ENCODE measurements at regions not wholly inside any gene's neighbourhood (a gene's known extent, or its start where the extent isn't known, plus 50 kb on each side); places are given as distances from the start of the nearest gene placed in this dataset.

DNA sequence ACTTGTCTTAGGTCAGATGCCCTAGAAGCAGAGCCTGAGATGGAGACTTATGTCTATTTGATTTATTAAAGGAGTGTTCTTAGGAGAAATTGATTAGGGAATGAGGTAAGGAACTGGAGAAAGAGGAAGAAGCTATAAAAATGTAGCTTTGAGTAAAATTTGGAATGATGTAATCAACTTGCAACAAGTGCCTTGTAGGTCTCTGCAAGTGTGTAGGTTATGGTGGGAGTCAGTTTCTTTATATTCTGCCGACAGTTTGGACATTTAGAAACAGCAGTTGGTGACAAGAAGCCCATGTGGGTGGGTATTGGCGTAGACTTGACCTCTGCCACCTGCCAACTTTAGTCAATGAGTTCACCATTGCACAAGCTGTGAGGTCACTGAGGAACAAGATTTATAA is 986.5 kb downstream of the CDH18 start:
- H2BK5ac ChIP-seq (ENCODE audit: low read depth, low read length, poor library complexity, severe bottlenecking), result no peak overlapping the region
- no peaks in the 10 kb centered on the region for H3K79me1 ChIP-seq (ENCODE audit: low read depth in 1 of 2, low read length in 2 of 2)
- H2BK120ac ChIP-seq (ENCODE audit: low read depth, low read length), result no peak overlapping the region
- TF ChIP-seq CEBPB (IDR thresholded peaks at IDR 0.05; ENCODE audit: low read depth, low read length), result no peak
- no peak for TF ChIP-seq RFX5 (IDR thresholded peaks at IDR 0.05; ENCODE audit: low read depth, low read length)
- no peak for TF ChIP-seq SMC3 (IDR thresholded peaks at IDR 0.05; ENCODE audit: low read depth, low read length)
- TF ChIP-seq, protein P1, sequence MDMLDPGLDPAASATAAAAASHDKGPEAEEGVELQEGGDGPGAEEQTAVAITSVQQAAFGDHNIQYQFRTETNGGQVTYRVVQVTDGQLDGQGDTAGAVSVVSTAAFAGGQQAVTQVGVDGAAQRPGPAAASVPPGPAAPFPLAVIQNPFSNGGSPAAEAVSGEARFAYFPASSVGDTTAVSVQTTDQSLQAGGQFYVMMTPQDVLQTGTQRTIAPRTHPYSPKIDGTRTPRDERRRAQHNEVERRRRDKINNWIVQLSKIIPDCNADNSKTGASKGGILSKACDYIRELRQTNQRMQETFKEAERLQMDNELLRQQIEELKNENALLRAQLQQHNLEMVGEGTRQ (IDR thresholded peaks at IDR 0.05; ENCODE audit: low read depth, low read length), result no peak
- no peak for TF ChIP-seq MXI1 (IDR thresholded peaks at IDR 0.05; ENCODE audit: borderline replicate concordance, low read depth, low read length)
- no peak for TF ChIP-seq RAD21 (IDR thresholded peaks at IDR 0.05; ENCODE audit: low read length)
- no peak for TF ChIP-seq MAFK (IDR thresholded peaks at IDR 0.05; ENCODE audit: low read depth, low read length)
- TF ChIP-seq CHD1 (IDR thresholded peaks at IDR 0.05; ENCODE audit: low read depth, low read length), result no peak
- ATAC-seq (ENCODE audit: low read depth), result no peak
- WGBS, 2 experiments (ENCODE audit: extremely low coverage in 2 of 2, insufficient read length in 1 of 2), result no CpG with 5 or more reads among the region's 2 CpGs
- H2AK9ac ChIP-seq (replicated peaks; ENCODE audit: low read depth, low read length, poor library complexity), result no peak overlapping the region
- DNase-seq, result no peak
- H4K8ac ChIP-seq (ENCODE audit: low read depth in 2 of 2, low read length in 2 of 2), result no peak overlapping the region
- dilution Hi-C loops (cut with HindIII; ENCODE audit: low sequenced_read_pairs, unreplicated experiment), result no loop called here
- H3K9me1 ChIP-seq (ENCODE audit: insufficient read depth, low read length), result no peaks in the 10 kb centered on the region
- in situ Hi-C loops (cut with MboI; ENCODE audit: low sequenced_read_pairs), result no loop called here
- H4K20me1 ChIP-seq (ENCODE audit: insufficient read depth, low read length), result no peaks in the 10 kb centered on the region
- H3K14ac ChIP-seq (replicated peaks; ENCODE audit: low read depth, low read length), result no peak overlapping the region
- H3K4me2 ChIP-seq (ENCODE audit: low read depth, low read length), result no peak overlapping the region
- H3K56ac ChIP-seq (ENCODE audit: extremely low read depth, insufficient read depth, low read length), result no peak overlapping the region
- H3K27ac ChIP-seq (ENCODE audit: insufficient read depth, low read length), result no peak overlapping the region
- no peak overlapping the region for H3K9ac ChIP-seq (ENCODE audit: low read depth, low read length)
- no peaks in the 10 kb centered on the region for H3K4me1 ChIP-seq (ENCODE audit: control insufficient read depth, insufficient read depth, low read length)
- no TSS peak for BruUV-seq (replicated peaks)
- H2AK5ac ChIP-seq (ENCODE audit: low read depth, low read length), result no peak overlapping the region
- intact Hi-C loops (cut with micrococcal nuclease), result no loop called here
- H3K18ac ChIP-seq (ENCODE audit: low read depth, low read length), result no peak overlapping the region
- no peak overlapping the region for H3K4me3 ChIP-seq (ENCODE audit: insufficient read depth, low read depth, low read length)
- 0 out of 2 replicates have a peak, but pooled peaks cover 2% of the 10 kb centered on the region for H3K9me3 ChIP-seq (ENCODE audit: control insufficient read depth, insufficient read depth, low read length)
- H3K4ac ChIP-seq (ENCODE audit: low read depth, low read length), result no peak overlapping the region
- no peak overlapping the region for H2AFZ ChIP-seq (replicated peaks; ENCODE audit: low read length, poor library complexity)
- no peak overlapping the region for H4K5ac ChIP-seq (ENCODE audit: low read depth, low read length)
- no peaks in the 10 kb centered on the region for H3K36me3 ChIP-seq (ENCODE audit: control insufficient read depth, insufficient read depth, low read length)
- no peaks in the 10 kb centered on the region for H3K27me3 ChIP-seq (ENCODE audit: control insufficient read depth, insufficient read depth, low read length)
- H2BK20ac ChIP-seq (ENCODE audit: low read depth, low read length), result no peak overlapping the region
- H4K91ac ChIP-seq (ENCODE audit: insufficient read depth, low read depth, low read length), result no peak overlapping the region
- ChIA-PET POLR2A (ENCODE audit: unreplicated experiment) (no interaction called here), CTCF (no interaction called here)
- no peak overlapping the region for H2BK15ac ChIP-seq (ENCODE audit: low read depth, low read length)
- H3K23ac ChIP-seq (ENCODE audit: low read depth, low read length), result no peak overlapping the region

Data from IMR-90 (cell line).